IMR-90 (cell line): ENCODE measurements at regions not wholly inside any gene's neighbourhood (a gene's known extent, or its start where the extent isn't known, plus 50 kb on each side); places are given as distances from the start of the nearest gene placed in this dataset.
A peak's percentile ranks its signal among the peaks of the same experiment; 100 is the strongest.

Source experiments
- ATAC-seq: fragments of 200-7000 bp; cut with Tn5 transposase; 2 replicates; pipeline ENCODE4 v1.9.1; 2020; ENCODE audit warnings: low read depth, mild to moderate bottlenecking, moderate library complexity
- BruUV-seq: library from RNA; stranded (reverse); fragments of 400-500 nt; replicated peaks from 2 replicates; lab custom pipeline; 2021; lab: Mats Ljungman, UMichigan
- CTCF ChIA-PET: fragments of 300-600 bp; formaldehyde crosslinking; extraction: SDS; loops from one replicate; lab custom pipeline; 2021; ENCODE audit warnings: antibody characterized with exemption; lab: Yijun Ruan, JAX
- POLR2A ChIA-PET: fragments of 300-600 bp; sonication (Branson Sonifier 250); formaldehyde crosslinking; loops from one replicate; lab custom pipeline; 2022; ENCODE audit warnings: antibody characterized with exemption; ENCODE audit not compliant: unreplicated experiment; lab: Charles Lee
- DNase-seq: peaks from one replicate; pipeline ENCODE4 v3.0.0; 2013
- H2AFZ ChIP-seq: replicated peaks from 2 replicates; pipeline ENCODE3; 2013; ENCODE audit warnings: low read length, mild to moderate bottlenecking; ENCODE audit not compliant: poor library complexity
- H2AK5ac ChIP-seq: 2 replicates; pipeline ENCODE4 v1.6.1; 2013; ENCODE audit warnings: low read depth, low read length, inconsistent platforms
- H2AK9ac ChIP-seq: replicated peaks from 2 replicates; pipeline ENCODE3; 2013; ENCODE audit warnings: mild to moderate bottlenecking, low read depth, low read length, moderate library complexity; ENCODE audit not compliant: poor library complexity
- H2BK120ac ChIP-seq: 2 replicates; pipeline ENCODE4 v1.6.1; 2013; ENCODE audit warnings: low read depth, low read length, inconsistent platforms
- H2BK15ac ChIP-seq: 3 replicates; pipeline ENCODE4 v1.6.1; 2013; ENCODE audit warnings: low read depth, low read length, inconsistent platforms
- H2BK20ac ChIP-seq: 2 replicates; pipeline ENCODE4 v1.6.1; 2013; ENCODE audit warnings: low read depth, mild to moderate bottlenecking, inconsistent platforms, low read length, moderate library complexity
- H2BK5ac ChIP-seq: 2 replicates; pipeline ENCODE4 v1.6.1; 2013; ENCODE audit warnings: mild to moderate bottlenecking, low read depth, low read length, inconsistent platforms; ENCODE audit not compliant: poor library complexity, severe bottlenecking
- H3K14ac ChIP-seq: replicated peaks from 2 replicates; pipeline ENCODE4 v1.6.1; 2013; ENCODE audit warnings: low read depth, low read length, inconsistent platforms
- H3K18ac ChIP-seq: 2 replicates; pipeline ENCODE4 v1.6.1; 2013; ENCODE audit warnings: low read depth, low read length, control low read depth
- H3K23ac ChIP-seq: 2 replicates; pipeline ENCODE4 v1.6.1; 2013; ENCODE audit warnings: low read depth, low read length, inconsistent platforms
- H3K27ac ChIP-seq: 2 replicates; pipeline ENCODE4 v1.5.1; 2013; ENCODE audit warnings: mild to moderate bottlenecking, control low read depth, low read length; ENCODE audit not compliant: insufficient read depth
- H3K27me3 ChIP-seq: 2 replicates; pipeline ENCODE4 v1.6.1; 2013; ENCODE audit warnings: low read length; ENCODE audit not compliant: control insufficient read depth, insufficient read depth
- H3K36me3 ChIP-seq: 2 replicates; pipeline ENCODE4 v1.6.1; 2013; ENCODE audit warnings: low read length, mixed read lengths; ENCODE audit not compliant: control insufficient read depth, insufficient read depth
- H3K4ac ChIP-seq: 2 replicates; pipeline ENCODE4 v1.6.1; 2013; ENCODE audit warnings: low read depth, low read length, inconsistent platforms
- H3K4me1 ChIP-seq: 2 replicates; pipeline ENCODE4 v1.6.1; 2013; ENCODE audit warnings: low read length, mixed read lengths; ENCODE audit not compliant: control insufficient read depth, insufficient read depth
- H3K4me2 ChIP-seq: 2 replicates; pipeline ENCODE4 v1.6.1; 2013; ENCODE audit warnings: low read depth, mild to moderate bottlenecking, control low read depth, low read length, moderate library complexity
- H3K4me3 ChIP-seq: 2 replicates; pipeline ENCODE4 v1.5.1; 2013; ENCODE audit warnings: low read depth, mild to moderate bottlenecking, control low read depth, low read length, moderate library complexity; ENCODE audit not compliant: insufficient read depth
- H3K56ac ChIP-seq: 2 replicates; pipeline ENCODE4 v1.6.1; 2013; ENCODE audit warnings: low read length, inconsistent platforms; ENCODE audit not compliant: insufficient read depth; ENCODE audit errors: extremely low read depth
- H3K79me1 ChIP-seq, 2 experiments: 2 replicates each; pipeline ENCODE4 v1.6.1; 2013; ENCODE audit warnings: low read length in 2 of 2, inconsistent platforms in 1 of 2, low read depth in 1 of 2
- H3K9ac ChIP-seq: 2 replicates; pipeline ENCODE4 v1.6.1; 2013; ENCODE audit warnings: low read depth, low read length, control low read depth
- H3K9me1 ChIP-seq: 2 replicates; pipeline ENCODE4 v1.6.1; 2013; ENCODE audit warnings: low read length, inconsistent platforms; ENCODE audit not compliant: insufficient read depth
- H3K9me3 ChIP-seq: 2 replicates; pipeline ENCODE4 v1.6.1; 2013; ENCODE audit warnings: low read length; ENCODE audit not compliant: control insufficient read depth, insufficient read depth
- H4K20me1 ChIP-seq: 2 replicates; pipeline ENCODE4 v1.6.1; 2013; ENCODE audit warnings: low read length, inconsistent platforms; ENCODE audit not compliant: insufficient read depth
- H4K5ac ChIP-seq: 2 replicates; pipeline ENCODE4 v1.6.1; 2013; ENCODE audit warnings: mild to moderate bottlenecking, low read depth, low read length, control low read depth
- H4K8ac ChIP-seq, 2 experiments: 2 replicates each; pipeline ENCODE4 v1.6.1; 2013; ENCODE audit warnings: low read depth in 2 of 2, low read length in 2 of 2, control low read depth in 1 of 2, inconsistent platforms in 1 of 2
- H4K91ac ChIP-seq: 2 replicates; pipeline ENCODE4 v1.6.1; 2013; ENCODE audit warnings: low read depth, low read length, inconsistent platforms; ENCODE audit not compliant: insufficient read depth
- BHLHE40 ChIP-seq: fragments of 150-350 bp; IDR thresholded peaks from 2 replicates; pipeline ENCODE4 v1.6.1; 2016; ENCODE audit warnings: mild to moderate bottlenecking, low read depth, low read length
- CEBPB ChIP-seq: IDR thresholded peaks from 2 replicates; pipeline ENCODE4 v1.6.1; 2012; ENCODE audit warnings: low read depth, low read length, improper control_type of control experiment
- CHD1 ChIP-seq: IDR thresholded peaks from 2 replicates; pipeline ENCODE4 v1.6.1; 2012; ENCODE audit warnings: low read depth, low read length, improper control_type of control experiment
- ELK1 ChIP-seq: fragments of 150-350 bp; IDR thresholded peaks from 2 replicates; pipeline ENCODE4 v1.6.1; 2016; ENCODE audit warnings: low read depth, mild to moderate bottlenecking, low read length, moderate library complexity, borderline replicate concordance
- MAFK ChIP-seq: IDR thresholded peaks from 2 replicates; pipeline ENCODE4 v1.6.1; 2012; ENCODE audit warnings: low read depth, low read length, improper control_type of control experiment
- NFE2L2 ChIP-seq: fragments of 150-350 bp; IDR thresholded peaks from 2 replicates; pipeline ENCODE4 v1.6.1; 2016; ENCODE audit warnings: low read depth, mild to moderate bottlenecking, low read length
- POLR2A ChIP-seq: IDR thresholded peaks from 2 replicates; pipeline ENCODE4 v1.6.1; 2012; ENCODE audit warnings: mild to moderate bottlenecking, low read depth, low read length
- RCOR1 ChIP-seq: IDR thresholded peaks from 2 replicates; pipeline ENCODE4 v1.6.1; 2012; ENCODE audit warnings: mild to moderate bottlenecking, low read length, improper control_type of control experiment; ENCODE audit not compliant: insufficient replicate concordance
- USF2 ChIP-seq: fragments of 150-350 bp; IDR thresholded peaks from 2 replicates; pipeline ENCODE4 v1.6.1; 2017; ENCODE audit warnings: mild to moderate bottlenecking, antibody characterized with exemption, low read length, low read depth
- WGBS, 2 experiments: methylation state at CpG; one replicate each; pipeline versions ENCODE4 v1.1.5 to v1.1.7; 2013; ENCODE audit warnings: missing lambda C conversion rate in 2 of 2; ENCODE audit not compliant: insufficient read length in 1 of 2; ENCODE audit errors: extremely low coverage in 2 of 2; 5-methylcytosine and 5-hydroxymethylcytosine counted together
- dilution Hi-C: fragments of 300-500 bp; cut with HindIII; formaldehyde crosslinking; loops from one replicate; pipeline ENCODE4 v1.14.3; 2018; ENCODE audit warnings: low sequenced_read_pairs; ENCODE audit not compliant: unreplicated experiment
- in situ Hi-C: fragments of 300-500 bp; cut with MboI; formaldehyde crosslinking; loops from 3 replicates; pipeline ENCODE4 v1.14.3; 2019; ENCODE audit warnings: low sequenced_read_pairs, inconsistent platforms, mixed read lengths
- intact Hi-C: fragments of 100-400 bp; cut with micrococcal nuclease; formaldehyde crosslinking; loops from 2 replicates; pipeline ENCODE4 v1.10.0; 2022

GRCh38 chr21:35217504-35218060, 168.5 kb upstream of the RUNX1 start:
- intact Hi-C loops (no loop called here), in situ Hi-C loops (no loop called here), dilution Hi-C loops (no loop called here)
- H2BK20ac ChIP-seq = peak overlapping the region; percentile 87
- H3K4me3 ChIP-seq = no peak overlapping the region
- H3K27ac ChIP-seq = no peak overlapping the region
- H3K4ac ChIP-seq = peak overlapping the region; percentile 61; the same call in 1 of the 2 replicates
- peak overlapping the region; percentile 18 for H2BK5ac ChIP-seq
- ChIA-PET POLR2A (no interaction called here), CTCF (interaction anchor here (1.7 kb wide), 1 partner anchor 166 kb away, joined by 3 read pairs; no protein-coding TSS in a partner anchor)
- H4K20me1 ChIP-seq = no peaks in the 10 kb centered on the region
- H4K91ac ChIP-seq = peak overlapping the region; percentile 30; the same call in 1 of the 2 replicates
- H2BK120ac ChIP-seq = peak overlapping the region; percentile 89
- H4K8ac ChIP-seq = peak overlapping the region in 1 of 2 experiments; percentile 75; a peak in 2 of 4 replicates
- H3K56ac ChIP-seq = no peak overlapping the region
- no peak overlapping the region for H4K5ac ChIP-seq
- H3K79me1 ChIP-seq = no peaks in the 10 kb centered on the region
- BruUV-seq = no TSS peak
- peak overlapping the region; percentile 55; the same call in 2 of the 3 replicates for H2BK15ac ChIP-seq
- no peak overlapping the region; the same call in 1 of the 2 replicates for H3K18ac ChIP-seq
- H3K4me2 ChIP-seq = no peak overlapping the region
- H3K14ac ChIP-seq = peak overlapping the region; percentile 43
- peaks cover 8% of the 10 kb centered on the region for H3K4me1 ChIP-seq
- peaks cover 13% of the 10 kb centered on the region for H3K9me1 ChIP-seq
- H3K27me3 ChIP-seq = no peaks in the 10 kb centered on the region
- no CpG with 5 or more reads among the region's 1 CpG for WGBS, 2 experiments
- DNase-seq = peak; percentile 85
- H3K36me3 ChIP-seq = no peaks in the 10 kb centered on the region
- peak; percentile 21 for TF ChIP-seq RCOR1
- TF ChIP-seq CEBPB = peak; percentile 57
- no peak for TF ChIP-seq NFE2L2
- TF ChIP-seq BHLHE40 = no peak
- peak; percentile 33; the same call in 1 of the 2 replicates for TF ChIP-seq MAFK
- no peak for TF ChIP-seq CHD1
- TF ChIP-seq USF2 = peak; percentile 49; the same call in 1 of the 2 replicates
- no peak for TF ChIP-seq ELK1
- no peak for TF ChIP-seq POLR2A
- H2AK5ac ChIP-seq = peak overlapping the region; percentile 72; the same call in 1 of the 2 replicates
- H2AFZ ChIP-seq = no peak overlapping the region
- H3K23ac ChIP-seq = 0 out of 2 replicates have a peak overlapping the region, but pooled peaks have one; percentile 20
- no peaks in the 10 kb centered on the region for H3K9me3 ChIP-seq
- ATAC-seq = peak; percentile 77
- H3K9ac ChIP-seq = no peak overlapping the region
- no peak overlapping the region for H2AK9ac ChIP-seq
